HG03135 (cell line): ENCODE measurements at regions not wholly inside any gene's neighbourhood (a gene's known extent, or its start where the extent isn't known, plus 50 kb on each side); places are given as distances from the start of the nearest gene placed in this dataset.
"Not testable (repeated sequence)": the region's sequence is repeated elsewhere in the genome, so short reads cannot be mapped to it uniquely, and the experiment has no call there.

ENCODE experiments used
- ATAC-seq: cut with Tn5 transposase; IDR thresholded peaks from one replicate; pipeline ENCODE4 v1.9.1; 2021; ENCODE audit warnings: mild to moderate bottlenecking, moderate library complexity; ENCODE audit not compliant: unreplicated experiment

GRCh38 chr20:47903009-47903408 lies 117.7 kb upstream of the SULF2 start:
- ATAC-seq, result not testable (repeated sequence)

- not testable (repeated sequence) for ATAC-seq
These were observed 114.0 kb upstream of the SULF2 start for GRCh38 chr20:47899313-47899712.

GRCh38 chr20:47897461-47897860 lies 112.2 kb upstream of the SULF2 start:
- ATAC-seq, result no peak

GRCh38 chr20:47892681-47893080 lies 107.4 kb upstream of the SULF2 start:
- not testable (repeated sequence) for ATAC-seq

- ATAC-seq, result not testable (repeated sequence)
These were observed 105.4 kb upstream of the SULF2 start for GRCh38 chr20:47890708-47891107.

- ATAC-seq, result not testable (repeated sequence)
These were observed 104.5 kb upstream of the SULF2 start for GRCh38 chr20:47889751-47890150.

DNA sequence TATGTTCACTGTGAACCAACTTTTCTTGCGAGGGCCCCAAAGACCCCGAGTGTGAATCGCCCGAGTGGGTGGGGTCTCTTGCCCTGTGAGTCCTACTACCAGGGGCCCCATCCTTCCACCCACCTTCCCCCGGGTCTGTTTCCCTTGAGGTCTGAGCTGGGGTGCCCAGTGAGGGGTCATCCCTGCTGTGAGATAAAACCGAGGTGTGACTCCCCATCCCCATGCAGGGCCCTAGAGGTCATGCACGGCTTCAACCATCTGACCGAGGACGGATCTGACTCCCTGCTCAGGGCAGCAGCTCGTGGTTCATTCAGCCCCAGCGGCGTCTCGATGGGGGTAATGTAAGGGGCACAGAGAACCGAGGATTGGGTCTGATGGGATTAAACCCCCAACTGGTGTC lies 103.1 kb upstream of the SULF2 start:
- ATAC-seq, result no peak

- no peak for ATAC-seq
These were observed 102.3 kb upstream of the SULF2 start for GRCh38 chr20:47887477-47888080.

GRCh38 chr20:47887064-47887463 lies 101.8 kb upstream of the SULF2 start:
- no peak for ATAC-seq

DNA sequence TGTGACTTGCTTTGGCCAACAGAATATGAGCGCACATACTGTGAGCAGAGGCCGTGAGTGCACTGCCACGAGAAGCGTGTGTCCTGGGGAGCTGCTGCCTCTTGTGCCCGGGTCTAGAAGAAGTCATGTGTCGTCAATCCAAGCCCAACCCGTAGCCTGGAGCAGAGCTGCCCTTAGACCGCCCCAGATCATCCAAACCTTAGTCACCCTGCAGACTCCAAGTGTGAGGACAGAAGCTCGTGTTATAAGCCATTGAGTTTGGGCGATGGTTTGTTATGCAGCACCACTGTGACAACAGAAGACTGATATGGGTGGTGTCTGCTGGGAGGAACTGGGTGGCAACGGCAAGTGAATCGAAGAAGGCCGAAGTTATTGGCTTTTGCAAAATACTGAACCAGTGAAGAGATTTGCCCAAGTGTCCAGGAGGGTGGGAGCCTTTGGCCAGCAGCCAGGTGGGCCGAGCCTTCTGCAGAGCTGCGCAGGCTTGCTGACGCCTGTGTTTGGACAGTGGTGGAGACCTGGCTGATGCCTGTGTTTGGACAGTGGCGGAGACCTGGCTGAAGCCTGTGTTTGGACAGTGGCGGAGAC lies 101.3 kb upstream of the SULF2 start:
- ATAC-seq, result no peak

- ATAC-seq, result no peak
These were observed 100.7 kb upstream of the SULF2 start for GRCh38 chr20:47885909-47886453.

DNA sequence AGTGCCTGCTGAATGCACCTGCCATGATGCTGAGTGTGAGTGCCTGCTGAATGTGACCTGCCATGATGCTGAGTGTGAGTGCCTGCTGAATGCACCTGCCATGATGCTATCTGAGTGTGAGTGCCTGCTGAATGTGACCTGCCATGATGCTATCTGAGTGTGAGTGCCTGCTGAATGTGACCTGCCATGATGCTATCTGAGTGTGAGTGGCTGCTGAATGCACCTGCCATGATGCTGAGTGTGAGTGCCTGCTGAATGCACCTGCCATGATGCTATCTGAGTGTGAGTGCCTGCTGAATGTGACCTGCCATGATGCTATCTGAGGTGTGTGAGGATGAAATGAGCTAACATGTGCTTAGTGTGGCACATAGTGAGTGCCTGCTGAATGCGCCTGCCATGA lies 98.7 kb upstream of the SULF2 start:
- not testable (repeated sequence) for ATAC-seq

DNA sequence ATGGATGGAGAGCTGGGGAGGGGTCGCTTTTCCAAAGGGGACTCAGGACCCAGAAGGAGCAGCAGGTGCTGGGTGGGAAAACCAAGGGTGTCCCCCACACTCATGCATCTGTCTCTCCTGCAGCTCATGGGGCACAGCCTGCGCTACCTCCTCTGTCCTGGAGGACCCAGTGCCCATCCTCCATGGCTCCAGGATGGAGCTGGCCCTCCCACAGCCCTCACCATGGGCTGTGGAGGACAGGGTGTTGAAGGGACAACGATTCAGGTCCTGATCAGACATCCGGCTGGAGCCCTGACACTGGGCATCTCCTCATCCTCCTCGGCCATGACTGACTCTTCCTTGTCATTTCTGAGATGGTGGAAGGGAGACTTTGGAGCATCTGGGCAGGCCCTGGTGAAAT lies 97.9 kb upstream of the SULF2 start:
- no peak for ATAC-seq

- ATAC-seq, result no peak
These were observed 94.5 kb upstream of the SULF2 start for GRCh38 chr20:47879771-47880170.

DNA sequence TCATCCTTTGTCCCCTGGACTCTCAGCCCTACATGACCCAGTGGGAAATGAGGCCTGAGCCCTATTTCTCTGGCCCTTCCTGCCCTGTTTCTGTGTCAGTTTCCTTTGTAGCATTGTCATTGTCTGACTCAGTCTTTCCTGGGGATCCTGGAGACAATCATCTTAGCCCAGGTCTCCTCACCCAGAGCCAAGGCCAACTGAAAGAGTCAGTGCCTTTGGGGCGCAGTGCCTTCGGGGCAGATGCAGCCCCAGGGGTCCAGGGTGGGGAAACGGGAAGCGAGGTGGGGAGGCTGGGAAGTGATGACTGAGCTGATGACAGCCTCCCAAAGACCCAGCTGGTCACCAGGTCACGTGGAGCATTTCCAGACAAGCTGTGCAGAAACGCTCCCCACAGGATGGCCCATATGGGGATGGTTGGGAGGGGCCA lies 93.3 kb upstream of the SULF2 start:
- no peak for ATAC-seq

- no peak for ATAC-seq
These were observed 91.2 kb upstream of the SULF2 start for GRCh38 chr20:47876311-47877088.

- ATAC-seq, result no peak
These were observed 90.2 kb upstream of the SULF2 start for GRCh38 chr20:47875297-47876025.

- no peak for ATAC-seq
These were observed 87.1 kb upstream of the SULF2 start for GRCh38 chr20:47872341-47872740.

GRCh38 chr20:47870475-47870874 lies 85.2 kb upstream of the SULF2 start:
- ATAC-seq, result no peak

- no peak for ATAC-seq
These were observed 83.5 kb upstream of the SULF2 start for GRCh38 chr20:47868744-47869143.

DNA sequence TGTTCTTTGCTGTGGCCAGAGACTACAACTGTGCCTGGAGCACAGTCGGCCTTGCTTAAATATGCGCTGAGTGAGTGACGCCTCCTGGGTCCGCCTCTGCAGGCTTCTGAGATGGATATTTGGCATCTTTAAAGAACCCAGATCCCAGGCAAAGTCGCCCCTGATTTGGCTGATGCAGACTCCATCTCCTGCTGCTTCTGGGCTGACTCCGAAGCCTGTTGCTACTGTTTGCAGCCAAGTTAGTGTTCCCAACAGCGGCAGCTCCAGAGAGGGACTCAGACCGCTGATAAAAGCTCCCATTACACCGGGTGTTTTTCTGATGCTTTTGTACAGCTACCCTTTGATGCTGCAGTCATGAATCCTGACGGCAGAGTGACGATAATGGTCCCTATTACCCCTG lies 83.0 kb upstream of the SULF2 start:
- no peak for ATAC-seq
